Calu3 (cell line): ENCODE measurements at regions not wholly inside any gene's neighbourhood (a gene's known extent, or its start where the extent isn't known, plus 50 kb on each side); places are given as distances from the start of the nearest gene placed in this dataset.
"Not testable (repeated sequence)": the region's sequence is repeated elsewhere in the genome, so short reads cannot be mapped to it uniquely, and the experiment has no call there.

Experiments
- BruUV-seq: library from RNA; stranded (reverse); fragments of 400-500 nt; replicated peaks from 2 replicates; lab custom pipeline; 2021; lab: Mats Ljungman, UMichigan
- CTCF ChIA-PET: fragments of 300-600 bp; sonication (Branson Sonifier 250); formaldehyde crosslinking; loops from one replicate; lab custom pipeline; 2022; ENCODE audit warnings: antibody characterized with exemption; lab: Charles Lee
- DNase-seq: peaks from one replicate; pipeline ENCODE4 v3.0.0; 2022
- H3K27ac Mint-ChIP-seq: one replicate; pipeline ENCODE4 v1.8.0; 2022; ENCODE audit warnings: mixed read lengths; ENCODE audit not compliant: unreplicated experiment
- H3K27me3 Mint-ChIP-seq: one replicate; pipeline ENCODE4 v1.8.0; 2022; ENCODE audit warnings: mixed read lengths; ENCODE audit not compliant: unreplicated experiment
- H3K36me3 Mint-ChIP-seq: one replicate; pipeline ENCODE4 v1.8.0; 2022; ENCODE audit warnings: mild to moderate bottlenecking, moderate library complexity, mixed read lengths; ENCODE audit not compliant: insufficient read depth, unreplicated experiment
- H3K4me1 Mint-ChIP-seq: one replicate; pipeline ENCODE4 v1.8.0; 2022; ENCODE audit warnings: mild to moderate bottlenecking, low read depth, mixed read lengths; ENCODE audit not compliant: unreplicated experiment
- H3K4me3 Mint-ChIP-seq: one replicate; pipeline ENCODE4 v1.8.0; 2022; ENCODE audit warnings: mild to moderate bottlenecking, low read depth, moderate library complexity, mixed read lengths; ENCODE audit not compliant: unreplicated experiment
- H3K9me3 Mint-ChIP-seq: one replicate; pipeline ENCODE4 v1.8.0; 2022; ENCODE audit warnings: low read depth, mixed read lengths; ENCODE audit not compliant: unreplicated experiment
- CTCF ChIP-seq: fragments of 200-600 bp; IDR thresholded peaks from one replicate; pipeline ENCODE4 v1.8.0; 2022; ENCODE audit warnings: antibody characterized with exemption; ENCODE audit not compliant: unreplicated experiment
- intact Hi-C: fragments of 100-400 bp; cut with micrococcal nuclease; formaldehyde crosslinking; loops from one replicate; pipeline ENCODE4 v1.10.0; 2022; ENCODE audit not compliant: unreplicated experiment

- intact Hi-C loops, result no loop called here
- Mint-ChIP-seq H3K9me3 (no peaks in the 10 kb centered on the region), H3K27ac (no peak overlapping the region), H3K27me3 (no peaks in the 10 kb centered on the region), H3K4me1 (peaks cover 11% of the 10 kb centered on the region), H3K4me3 (no peak overlapping the region), H3K36me3 (no peaks in the 10 kb centered on the region)
- CTCF ChIA-PET, result interaction anchor here (0.8 to 1.9 kb wide), 3 partner anchors 9 to 88 kb away, joined by 3 to 7 read pairs (median 6); partner anchors contain the start of gene WSB1
- no peak for DNase-seq
- no TSS peak for BruUV-seq
- no peak for TF ChIP-seq CTCF
These were observed 86.8 kb upstream of the WSB1 start for GRCh38 chr17:27207073-27207513.

GRCh38 chr17:27208370-27208769 is 85.5 kb upstream of the WSB1 start:
- DNase-seq, intact Hi-C loops, H3K36me3 Mint-ChIP-seq: not testable (repeated sequence)

GRCh38 chr17:27209316-27209715 is 84.6 kb upstream of the WSB1 start:
- CTCF ChIA-PET, result no interaction called here
- peaks cover 11% of the 10 kb centered on the region for H3K4me1 Mint-ChIP-seq
- H3K36me3 Mint-ChIP-seq, result no peaks in the 10 kb centered on the region
- H3K27ac Mint-ChIP-seq, result no peak overlapping the region
- TF ChIP-seq CTCF, result no peak
- no peaks in the 10 kb centered on the region for H3K27me3 Mint-ChIP-seq
- no TSS peak for BruUV-seq
- no peak for DNase-seq
- peaks cover 2% of the 10 kb centered on the region for H3K9me3 Mint-ChIP-seq
- no peak overlapping the region for H3K4me3 Mint-ChIP-seq
- intact Hi-C loops, result no loop called here

More at GRCh38 chr17:27208370-27208769, 85.5 kb upstream of the WSB1 start:
- H3K9me3 Mint-ChIP-seq, H3K27ac Mint-ChIP-seq, H3K27me3 Mint-ChIP-seq, CTCF ChIA-PET, H3K4me3 Mint-ChIP-seq, BruUV-seq: not testable (repeated sequence)
- H3K4me1 Mint-ChIP-seq, result peaks cover 11% of the 10 kb centered on the region

- H3K27me3 Mint-ChIP-seq, H3K27ac Mint-ChIP-seq, H3K9me3 Mint-ChIP-seq, CTCF ChIA-PET, H3K36me3 Mint-ChIP-seq, BruUV-seq, intact Hi-C loops, DNase-seq, H3K4me3 Mint-ChIP-seq: not testable (repeated sequence)
- peaks cover 11% of the 10 kb centered on the region for H3K4me1 Mint-ChIP-seq
These were observed 83.1 kb upstream of the WSB1 start for GRCh38 chr17:27210809-27211208.

GRCh38 chr17:27216836-27217235 is 77.1 kb upstream of the WSB1 start:
- no peaks in the 10 kb centered on the region for H3K27me3 Mint-ChIP-seq
- DNase-seq, result no peak
- CTCF ChIA-PET, result interaction anchor here (0.6 to 1.6 kb wide), 2 partner anchors 10 to 1432 kb away, joined by 3 read pairs; no protein-coding TSS in a partner anchor
- H3K4me1 Mint-ChIP-seq, result peaks cover 14% of the 10 kb centered on the region
- no peak overlapping the region for H3K4me3 Mint-ChIP-seq
- peaks cover 3% of the 10 kb centered on the region for H3K9me3 Mint-ChIP-seq
- H3K36me3 Mint-ChIP-seq, result no peaks in the 10 kb centered on the region
- no TSS peak for BruUV-seq
- H3K27ac Mint-ChIP-seq, result no peak overlapping the region
- no peak for TF ChIP-seq CTCF
- intact Hi-C loops, result no loop called here
